CD4-positive, alpha-beta T cell treated with Interferon gamma for 1 hour (primary cell): ENCODE measurements at regions not wholly inside any gene's neighbourhood (a gene's known extent, or its start where the extent isn't known, plus 50 kb on each side); places are given as distances from the start of the nearest gene placed in this dataset.

Source experiments
- DNase-seq: peaks from one replicate; pipeline ENCODE4 v3.0.0-alpha.2; 2020

DNA sequence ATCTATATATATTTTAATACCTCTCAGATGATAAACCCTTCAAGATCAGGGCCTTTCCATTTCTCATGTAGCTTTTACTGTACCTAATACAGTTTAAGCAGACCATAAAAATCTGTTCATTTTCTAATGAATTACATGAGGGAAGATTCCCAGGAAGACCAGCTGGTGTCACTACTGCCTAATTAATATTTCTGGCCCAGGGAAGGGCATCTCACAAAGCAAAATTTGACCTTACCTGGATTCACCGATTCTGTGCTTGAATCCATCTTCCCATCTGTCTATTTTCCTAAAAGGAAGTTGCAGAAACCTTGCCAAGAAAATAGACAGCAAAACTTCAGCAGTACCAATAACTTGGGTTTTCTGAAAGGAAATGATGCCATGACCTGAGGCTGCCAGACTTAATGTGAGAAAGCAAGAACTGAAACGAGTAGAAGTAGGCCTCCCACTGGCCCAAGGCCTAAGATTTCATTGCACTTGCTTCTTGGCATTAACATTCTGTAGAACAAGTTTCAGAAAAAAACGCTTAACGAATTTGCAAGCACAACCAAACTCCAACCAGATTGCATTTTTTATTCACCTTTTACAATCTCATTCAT lies 83.0 kb upstream of the GLIS3 start:
- no peak for DNase-seq

DNA sequence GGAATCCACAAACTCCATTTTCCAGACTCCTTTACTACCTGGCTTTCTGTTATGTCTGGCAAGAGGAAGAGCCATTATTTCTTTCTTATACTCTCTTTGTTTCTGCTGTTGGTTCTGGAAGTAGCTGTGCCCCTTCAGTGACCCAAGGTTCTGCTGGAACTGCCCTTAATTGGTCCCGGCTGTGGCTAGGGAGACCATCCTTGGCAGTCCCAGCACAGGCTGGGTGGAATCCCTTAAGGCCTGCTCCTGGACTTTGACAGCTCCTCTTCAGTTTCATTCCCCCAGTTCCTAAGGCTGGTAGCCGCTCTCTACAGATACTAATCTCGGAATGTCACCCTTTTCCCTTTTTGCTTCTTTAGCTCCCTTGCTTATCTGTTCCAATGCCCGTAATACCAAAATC lies 81.9 kb upstream of the GLIS3 start:
- DNase-seq: no peak

DNA sequence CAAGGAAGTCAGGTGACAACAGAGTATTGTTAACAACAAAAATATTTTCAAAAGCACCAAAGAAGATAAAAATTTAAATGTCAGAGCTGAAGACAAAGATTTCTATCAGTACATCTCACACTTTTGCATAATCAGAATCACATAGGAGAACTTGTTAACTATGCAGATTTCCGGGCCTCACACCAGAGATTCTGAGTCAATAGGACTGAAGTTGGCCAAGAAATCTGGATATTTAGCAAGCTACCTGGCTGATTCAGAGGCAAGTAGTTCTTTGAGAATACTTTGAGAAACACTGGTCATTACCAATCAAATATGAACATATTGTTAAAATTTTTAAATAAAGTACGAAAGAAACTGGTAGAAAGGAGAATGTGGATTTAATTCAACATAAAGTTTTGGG lies 80.5 kb upstream of the GLIS3 start:
- no peak for DNase-seq

DNA sequence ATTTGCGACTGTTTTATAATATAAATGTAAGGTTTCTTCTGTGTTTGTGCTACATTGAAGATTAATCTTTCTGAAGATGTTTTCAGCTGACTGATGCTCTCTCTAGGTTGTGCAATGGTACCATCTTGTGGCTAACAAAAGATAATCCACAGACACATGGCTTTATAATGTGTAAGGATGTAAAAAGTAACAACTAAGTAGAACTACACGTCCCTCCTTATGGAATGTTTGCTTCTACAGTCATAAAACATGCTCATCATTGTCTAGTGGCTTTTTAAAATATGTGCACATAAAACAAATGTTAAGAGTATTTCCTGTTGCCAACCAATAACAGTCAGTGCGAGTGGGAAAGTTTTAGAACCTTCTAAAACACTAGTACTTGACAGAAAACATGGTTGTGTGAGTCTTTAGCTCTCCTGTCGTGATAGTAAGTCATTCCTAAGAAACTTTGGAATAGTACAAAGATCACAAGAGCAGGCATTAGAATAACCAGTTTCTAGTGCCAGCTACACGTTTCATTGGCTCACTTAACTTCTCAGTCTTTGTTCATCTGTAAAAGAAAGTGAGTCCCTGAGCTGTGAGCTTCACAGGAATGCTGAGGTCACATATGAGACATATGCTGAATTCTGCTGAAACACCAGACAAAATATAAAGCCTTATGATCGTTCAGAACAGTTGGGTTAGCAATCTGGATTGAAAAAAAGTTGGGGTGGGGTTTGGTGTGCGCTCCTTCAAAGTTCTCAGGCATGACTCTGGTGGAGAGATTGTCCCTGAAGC lies 75.7 kb upstream of the GLIS3 start:
- no peak for DNase-seq

DNA sequence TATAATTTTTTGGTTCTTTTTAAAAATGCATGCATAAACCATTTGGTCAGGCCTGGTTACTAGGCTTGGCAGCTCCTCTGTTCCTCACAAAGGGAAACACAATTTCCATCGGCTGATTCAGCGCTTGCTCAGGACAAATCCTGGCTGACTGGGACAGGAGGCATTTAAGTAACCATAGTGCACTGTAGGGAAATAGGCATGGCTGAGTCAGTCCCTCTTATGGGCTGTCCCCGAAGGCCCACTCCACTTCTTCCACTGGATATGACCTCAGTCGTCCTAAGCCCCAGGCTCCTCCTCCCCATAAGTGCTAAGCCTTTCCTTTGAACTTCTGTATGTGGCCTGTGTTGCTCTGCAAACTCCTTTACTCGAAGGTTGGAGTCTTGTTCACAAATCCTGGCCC lies 71.2 kb upstream of the GLIS3 start:
- DNase-seq: no peak

DNA sequence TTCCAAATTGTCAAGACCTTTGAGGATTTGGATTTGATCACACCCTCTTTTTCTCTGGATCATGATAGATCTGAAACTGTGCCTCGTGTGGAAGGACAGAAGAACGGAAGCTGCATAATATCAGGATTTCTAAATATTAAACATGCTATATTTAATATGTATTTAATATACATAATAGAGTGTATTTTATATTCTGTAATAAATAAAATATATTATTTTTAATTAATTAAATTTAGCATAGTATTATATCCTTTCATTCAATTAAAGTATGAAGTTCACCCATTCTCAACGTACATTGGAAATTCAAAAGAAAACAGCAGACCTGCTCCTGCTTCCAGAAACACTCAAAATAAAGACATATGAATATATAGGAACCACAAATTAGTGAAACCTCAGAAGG lies 70.6 kb upstream of the GLIS3 start:
- DNase-seq: no peak

DNA sequence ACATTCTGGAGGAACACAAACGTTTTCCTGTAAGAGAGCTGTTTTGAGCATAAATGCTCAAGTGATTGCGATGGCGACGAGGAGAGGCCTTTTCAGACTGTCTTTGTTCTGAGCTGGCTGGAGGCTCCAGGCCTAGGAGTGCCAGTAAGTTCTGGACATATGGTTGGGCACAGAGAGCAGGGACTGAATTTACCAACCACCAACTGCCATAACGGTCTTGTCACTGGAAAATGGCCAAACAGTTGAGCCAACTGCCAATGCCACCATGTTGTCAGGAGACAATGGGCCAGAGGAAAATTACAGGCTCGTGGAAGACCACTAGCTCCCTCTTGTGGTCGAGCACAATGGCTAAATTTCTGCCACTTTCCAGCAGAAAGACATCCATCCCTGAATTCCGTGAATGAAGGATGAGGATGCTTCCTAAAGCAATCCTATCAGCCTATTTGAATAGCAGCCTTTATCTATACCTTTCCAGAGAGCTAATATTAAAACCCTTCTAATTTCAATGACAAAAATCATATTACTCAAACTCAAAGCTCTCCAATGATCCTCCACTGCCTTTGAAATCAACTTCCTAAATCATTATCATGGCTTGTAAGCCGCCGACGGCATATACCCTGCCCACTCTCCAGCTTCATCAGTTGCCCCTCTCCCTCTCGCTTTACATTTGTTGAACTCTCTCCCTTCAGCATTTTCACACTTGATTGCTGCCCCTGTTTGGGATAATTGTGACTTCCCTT lies 66.9 kb upstream of the GLIS3 start:
- peak; percentile 2 for DNase-seq

DNA sequence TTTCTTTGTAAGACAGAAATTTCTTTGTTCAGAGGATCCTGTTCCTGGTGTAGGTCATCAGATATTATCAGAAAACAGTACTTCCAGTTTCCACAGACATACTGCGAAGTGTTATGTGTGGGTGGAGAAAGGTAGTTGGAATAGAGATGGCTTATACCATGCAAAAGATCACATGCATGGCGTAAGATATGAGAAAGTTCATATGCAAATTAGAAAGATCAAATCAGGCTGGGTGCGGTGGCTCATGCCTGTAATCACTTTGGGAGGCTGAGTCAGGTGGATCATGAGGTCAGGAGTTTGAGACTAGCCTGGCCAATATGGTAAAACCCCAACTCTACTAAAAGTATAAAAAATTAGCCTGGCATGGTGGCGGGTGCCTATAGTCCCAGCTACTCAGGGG lies 65.2 kb upstream of the GLIS3 start:
- no peak for DNase-seq

DNA sequence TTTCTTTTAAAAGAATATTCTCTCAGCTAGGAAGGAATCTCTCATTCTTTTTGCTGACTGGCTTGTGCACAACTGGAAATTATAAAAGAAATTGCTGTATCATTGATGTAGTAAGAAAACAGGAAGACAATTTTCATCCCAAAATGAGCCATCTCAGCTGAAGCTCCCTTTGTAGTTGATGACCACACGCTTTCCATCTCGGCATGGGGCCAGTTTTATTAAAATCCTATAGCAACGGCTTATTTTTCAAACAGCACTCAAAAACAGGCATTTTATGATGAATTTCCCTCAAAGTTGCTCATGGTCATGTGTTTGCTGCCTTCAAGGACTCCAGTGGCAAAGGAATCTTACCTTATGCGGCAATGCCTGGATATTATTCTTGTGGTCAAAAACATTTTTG lies 62.4 kb upstream of the GLIS3 start:
- no peak for DNase-seq

DNA sequence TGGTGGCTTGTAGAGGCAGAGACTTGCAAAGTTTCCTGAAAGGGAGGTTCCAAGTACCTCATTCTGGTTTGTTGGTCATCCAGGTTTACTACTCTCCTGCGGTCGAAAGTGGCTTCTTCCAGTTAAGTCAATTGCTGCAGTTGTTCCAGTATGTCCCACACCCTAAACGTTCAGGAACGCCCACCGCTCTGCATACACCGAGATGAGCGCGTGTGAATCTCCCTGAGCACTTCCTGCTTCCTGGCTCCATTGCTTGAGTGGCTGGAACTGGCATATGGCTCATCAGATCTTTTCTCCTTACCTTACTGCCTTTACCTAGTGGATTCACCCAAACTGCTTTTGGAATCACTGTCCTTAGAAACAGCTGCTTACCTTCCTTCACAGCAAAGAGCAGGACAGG lies 59.1 kb upstream of the GLIS3 start:
- DNase-seq: no peak

DNA sequence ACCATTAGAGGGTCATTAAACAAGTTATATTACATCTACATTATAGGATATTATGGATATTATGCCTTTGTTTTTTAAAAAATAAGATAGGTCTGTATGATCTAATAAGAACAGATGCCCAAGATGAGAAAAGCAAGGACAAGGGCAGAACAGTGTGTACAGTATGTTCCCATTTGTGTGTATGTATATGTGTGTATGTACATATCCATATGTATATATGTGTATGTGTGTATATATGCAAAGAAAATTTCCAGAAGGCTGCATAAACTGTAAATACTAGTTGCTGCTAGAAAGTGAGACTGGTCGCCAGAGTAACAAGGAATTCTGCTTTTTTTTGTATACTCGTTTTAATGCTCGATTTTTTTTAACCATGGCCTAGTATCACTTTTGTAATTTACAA lies 58.1 kb upstream of the GLIS3 start:
- no peak for DNase-seq

DNA sequence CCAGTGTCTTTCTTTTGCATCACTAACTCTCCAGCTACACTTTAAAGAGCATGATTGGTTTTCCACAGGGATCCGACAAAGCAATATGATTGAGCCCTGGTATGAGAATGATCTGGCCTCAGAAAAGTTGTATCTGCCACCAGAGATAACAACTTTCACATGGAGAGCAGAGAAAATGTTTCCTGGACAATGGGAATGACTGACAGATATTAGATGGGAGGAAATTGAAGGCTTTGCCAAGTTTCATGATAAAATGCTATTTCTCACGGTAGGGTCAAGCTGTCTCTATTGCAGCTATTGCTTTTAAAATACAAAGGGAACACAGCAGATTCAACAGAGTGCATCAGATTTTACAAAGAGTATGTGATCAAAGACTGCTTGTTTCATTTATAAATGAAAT lies 56.4 kb upstream of the GLIS3 start:
- no peak for DNase-seq

DNA sequence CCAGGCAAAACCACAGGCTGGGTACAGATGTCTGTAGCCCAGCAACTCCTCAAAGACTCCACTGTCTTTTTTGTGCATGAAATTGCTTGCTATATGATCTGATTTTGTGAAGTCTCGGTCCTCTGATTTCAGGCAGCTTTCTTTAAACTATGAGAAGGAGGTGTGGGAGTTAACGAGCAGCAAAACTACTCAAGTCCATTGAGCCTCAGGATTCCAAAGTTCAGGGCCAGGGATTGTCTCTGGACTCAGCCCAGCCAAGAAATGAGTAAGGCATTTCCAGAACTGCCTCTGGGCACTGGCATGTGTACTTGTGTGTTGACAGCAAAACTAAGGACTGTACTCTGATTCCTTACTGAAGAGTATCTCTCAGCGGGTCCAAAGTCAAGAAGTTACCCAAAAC lies 53.4 kb upstream of the GLIS3 start:
- no peak for DNase-seq

DNA sequence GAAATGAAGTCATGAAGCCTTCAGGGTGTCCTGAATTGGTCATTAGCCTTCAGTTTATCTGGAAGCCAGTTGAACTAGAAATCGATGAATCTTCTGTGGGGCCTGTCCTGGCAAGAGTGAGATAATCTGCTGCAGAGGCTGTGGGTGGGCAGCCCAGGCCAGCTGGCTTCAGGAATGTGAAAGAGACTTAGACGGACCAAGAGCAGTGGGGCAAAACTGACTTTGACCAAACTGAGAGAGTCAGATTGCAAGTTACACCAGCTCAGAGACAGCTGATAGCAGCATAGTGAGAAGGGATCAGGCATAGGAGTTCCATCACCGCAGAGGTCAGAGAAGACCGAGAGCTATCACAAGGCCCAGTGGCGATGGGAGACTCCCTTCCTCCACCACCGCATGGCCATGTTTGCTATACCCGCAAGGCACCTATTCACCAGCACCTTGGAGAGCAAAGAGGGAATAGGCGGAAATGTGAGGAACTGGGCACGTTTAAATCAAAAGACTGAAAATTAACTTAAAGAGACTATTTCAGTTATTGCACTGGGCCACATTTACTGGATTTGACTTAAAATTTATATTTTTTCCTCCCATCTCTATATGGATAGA lies 50.0 kb upstream of the GLIS3 start:
- no peak for DNase-seq
